ENCODE measurements at regions not wholly inside any gene's neighbourhood (a gene's known extent, or its start where the extent isn't known, plus 50 kb on each side); places are given as distances from the start of the nearest gene placed in this dataset.
"Not testable (repeated sequence)": the region's sequence is repeated elsewhere in the genome, so short reads cannot be mapped to it uniquely, and the experiment has no call there.

- Histone ChIP-seq H3K27me3 (ENCODE audit: control insufficient read depth, low read length) (no peaks in the 10 kb centered on the region), H3K79me2 (ENCODE audit: control insufficient read depth, low read length) (no peaks in the 10 kb centered on the region), H4K20me1 (ENCODE audit: control insufficient read depth, insufficient read depth, low read depth, low read length) (no peaks in the 10 kb centered on the region), H3K27ac (ENCODE audit: low read depth, low read length) (no peak overlapping the region), H3K9me3 (ENCODE audit: control insufficient read depth, insufficient read depth, low read length) (no peaks in the 10 kb centered on the region), H3F3A (ENCODE audit: control insufficient read depth, insufficient read depth) (no peaks in the 10 kb centered on the region), H3K4me2 (ENCODE audit: low read length) (no peak overlapping the region), H3K36me3 (ENCODE audit: control insufficient read depth, low read length) (no peaks in the 10 kb centered on the region), H3K4me1 (ENCODE audit: control insufficient read depth, low read length) (no peaks in the 10 kb centered on the region), H3K9me2 (replicated peaks; ENCODE audit: control insufficient read depth, low read length) (no peaks in the 10 kb centered on the region), H3K4me3 (ENCODE audit: low read length) (no peak overlapping the region)
- TF ChIP-seq, protein P1, sequence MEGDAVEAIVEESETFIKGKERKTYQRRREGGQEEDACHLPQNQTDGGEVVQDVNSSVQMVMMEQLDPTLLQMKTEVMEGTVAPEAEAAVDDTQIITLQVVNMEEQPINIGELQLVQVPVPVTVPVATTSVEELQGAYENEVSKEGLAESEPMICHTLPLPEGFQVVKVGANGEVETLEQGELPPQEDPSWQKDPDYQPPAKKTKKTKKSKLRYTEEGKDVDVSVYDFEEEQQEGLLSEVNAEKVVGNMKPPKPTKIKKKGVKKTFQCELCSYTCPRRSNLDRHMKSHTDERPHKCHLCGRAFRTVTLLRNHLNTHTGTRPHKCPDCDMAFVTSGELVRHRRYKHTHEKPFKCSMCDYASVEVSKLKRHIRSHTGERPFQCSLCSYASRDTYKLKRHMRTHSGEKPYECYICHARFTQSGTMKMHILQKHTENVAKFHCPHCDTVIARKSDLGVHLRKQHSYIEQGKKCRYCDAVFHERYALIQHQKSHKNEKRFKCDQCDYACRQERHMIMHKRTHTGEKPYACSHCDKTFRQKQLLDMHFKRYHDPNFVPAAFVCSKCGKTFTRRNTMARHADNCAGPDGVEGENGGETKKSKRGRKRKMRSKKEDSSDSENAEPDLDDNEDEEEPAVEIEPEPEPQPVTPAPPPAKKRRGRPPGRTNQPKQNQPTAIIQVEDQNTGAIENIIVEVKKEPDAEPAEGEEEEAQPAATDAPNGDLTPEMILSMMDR (IDR thresholded peaks at IDR 0.05; ENCODE audit: low read depth, low read length, poor library complexity, severe bottlenecking), result no peak
- no peak for TF ChIP-seq EZH2phosphoT487 (IDR thresholded peaks at IDR 0.05; ENCODE audit: borderline replicate concordance, low read length)
Measured at GRCh38 chrX:7462110-7462509, 314.2 kb upstream of the PUDP start.

- not testable (repeated sequence) for H3K4me3 ChIP-seq (ENCODE audit: low read length); H3K4me1 ChIP-seq (ENCODE audit: control insufficient read depth, low read length); H3K27me3 ChIP-seq (ENCODE audit: control insufficient read depth, low read length); H3K36me3 ChIP-seq (ENCODE audit: control insufficient read depth, low read length); H3F3A ChIP-seq (ENCODE audit: control insufficient read depth, insufficient read depth); H3K4me2 ChIP-seq (ENCODE audit: low read length); H3K9me3 ChIP-seq (ENCODE audit: control insufficient read depth, insufficient read depth, low read length); H3K9me2 ChIP-seq (replicated peaks; ENCODE audit: control insufficient read depth, low read length); H4K20me1 ChIP-seq (ENCODE audit: control insufficient read depth, insufficient read depth, low read depth, low read length); H3K79me2 ChIP-seq (ENCODE audit: control insufficient read depth, low read length); H3K27ac ChIP-seq (ENCODE audit: low read depth, low read length)
Measured at GRCh38 chrX:7461051-7461450, 313.1 kb upstream of the PUDP start.

- TF ChIP-seq, protein P1 (IDR thresholded peaks at IDR 0.05; ENCODE audit: low read depth, low read length, poor library complexity, severe bottlenecking), result no peak
- no peak for TF ChIP-seq EZH2phosphoT487 (IDR thresholded peaks at IDR 0.05; ENCODE audit: borderline replicate concordance, low read length)
- no peaks in the 10 kb centered on the region for H3K36me3 ChIP-seq (ENCODE audit: control insufficient read depth, low read length)
- no peaks in the 10 kb centered on the region for H4K20me1 ChIP-seq (ENCODE audit: control insufficient read depth, insufficient read depth, low read depth, low read length)
- H3K4me2 ChIP-seq (ENCODE audit: low read length), result no peak overlapping the region
- H3K4me1 ChIP-seq (ENCODE audit: control insufficient read depth, low read length), result no peaks in the 10 kb centered on the region
- H3K9me2 ChIP-seq (replicated peaks; ENCODE audit: control insufficient read depth, low read length), result no peaks in the 10 kb centered on the region
- no peaks in the 10 kb centered on the region for H3K79me2 ChIP-seq (ENCODE audit: control insufficient read depth, low read length)
- no peaks in the 10 kb centered on the region for H3K27me3 ChIP-seq (ENCODE audit: control insufficient read depth, low read length)
- H3F3A ChIP-seq (ENCODE audit: control insufficient read depth, insufficient read depth), result no peaks in the 10 kb centered on the region
- no peak overlapping the region for H3K27ac ChIP-seq (ENCODE audit: low read depth, low read length)
- no peaks in the 10 kb centered on the region for H3K9me3 ChIP-seq (ENCODE audit: control insufficient read depth, insufficient read depth, low read length)
- H3K4me3 ChIP-seq (ENCODE audit: low read length), result no peak overlapping the region
Measured at GRCh38 chrX:7447801-7448499, 300.0 kb upstream of the PUDP start.

- Histone ChIP-seq H3F3A (ENCODE audit: control insufficient read depth, insufficient read depth) (no peaks in the 10 kb centered on the region), H4K20me1 (ENCODE audit: control insufficient read depth, insufficient read depth, low read depth, low read length) (no peaks in the 10 kb centered on the region), H3K36me3 (ENCODE audit: control insufficient read depth, low read length) (no peaks in the 10 kb centered on the region), H3K4me2 (ENCODE audit: low read length) (no peak overlapping the region), H3K9me3 (ENCODE audit: control insufficient read depth, insufficient read depth, low read length) (no peaks in the 10 kb centered on the region), H3K9me2 (replicated peaks; ENCODE audit: control insufficient read depth, low read length) (no peaks in the 10 kb centered on the region), H3K27me3 (ENCODE audit: control insufficient read depth, low read length) (no peaks in the 10 kb centered on the region), H3K4me1 (ENCODE audit: control insufficient read depth, low read length) (no peaks in the 10 kb centered on the region), H3K4me3 (ENCODE audit: low read length) (no peak overlapping the region), H3K79me2 (ENCODE audit: control insufficient read depth, low read length) (no peaks in the 10 kb centered on the region), H3K27ac (ENCODE audit: low read depth, low read length) (no peak overlapping the region)
- TF ChIP-seq EZH2phosphoT487 (IDR thresholded peaks at IDR 0.05; ENCODE audit: borderline replicate concordance, low read length), result no peak
- TF ChIP-seq, protein P1 (IDR thresholded peaks at IDR 0.05; ENCODE audit: low read depth, low read length, poor library complexity, severe bottlenecking), result no peak
Measured at GRCh38 chrX:7446815-7447214, 298.9 kb upstream of the PUDP start.

All from DOHH2 (cell line).